Neural cell (in vitro differentiated cells): ENCODE measurements at regions not wholly inside any gene's neighbourhood (a gene's known extent, or its start where the extent isn't known, plus 50 kb on each side); places are given as distances from the start of the nearest gene placed in this dataset.

ENCODE experiments used
- CTCF ChIP-seq: fragments of 450-650 bp; IDR thresholded peaks from 2 replicates; pipeline ENCODE4 v1.5.1; 2014; ENCODE audit warnings: antibody characterized with exemption, mild to moderate bottlenecking, moderate library complexity; ENCODE audit not compliant: poor library complexity, severe bottlenecking
- EP300 ChIP-seq: fragments of 450-650 bp; conservative IDR thresholded peaks from 2 replicates; pipeline ENCODE4 v1.6.1; 2014; ENCODE audit warnings: antibody characterized with exemption, mild to moderate bottlenecking, moderate library complexity; ENCODE audit not compliant: poor library complexity, severe bottlenecking
- EZH2 ChIP-seq: fragments of 200-600, 300-800 bp; shearing (Covaris generic), sonication (generic); IDR thresholded peaks from 2 replicates; pipeline ENCODE4 v1.6.1; 2014; ENCODE audit warnings: antibody characterized with exemption, low read length, borderline replicate concordance, mild to moderate bottlenecking; ENCODE audit not compliant: insufficient read depth, poor library complexity, severe bottlenecking
- SMC3 ChIP-seq: fragments of 450-650 bp; conservative IDR thresholded peaks from 2 replicates; pipeline ENCODE4 v1.6.1; 2014; ENCODE audit warnings: antibody characterized with exemption, mild to moderate bottlenecking, moderate library complexity; ENCODE audit not compliant: poor library complexity
- TAF1 ChIP-seq: IDR thresholded peaks from 2 replicates; pipeline ENCODE4 v1.6.1; 2012; ENCODE audit warnings: low read depth

- TF ChIP-seq CTCF: no peak
- no peak for TF ChIP-seq SMC3
- TF ChIP-seq TAF1: no peak
- no peak for TF ChIP-seq EP300
- no peak for TF ChIP-seq EZH2
Measured at GRCh38 chr2:129894616-129895015, 84.8 kb upstream of the RAB6C start.
